HG03159 (cell line): ENCODE measurements at regions not wholly inside any gene's neighbourhood (a gene's known extent, or its start where the extent isn't known, plus 50 kb on each side); places are given as distances from the start of the nearest gene placed in this dataset.
A peak's percentile ranks its signal among the peaks of the same experiment; 100 is the strongest.
"Not testable (repeated sequence)": the region's sequence is repeated elsewhere in the genome, so short reads cannot be mapped to it uniquely, and the experiment has no call there.

Source experiments
- ATAC-seq: cut with Tn5 transposase; IDR thresholded peaks from one replicate; pipeline ENCODE4 v1.9.1; 2021; ENCODE audit warnings: mild to moderate bottlenecking, moderate library complexity; ENCODE audit not compliant: unreplicated experiment

- ATAC-seq: no peak
Measured at GRCh38 chr12:83432176-83432719, 745.5 kb downstream of the TMTC2 start.

- not testable (repeated sequence) for ATAC-seq
Measured at GRCh38 chr12:83427586-83428136, 741.0 kb downstream of the TMTC2 start.

- ATAC-seq: no peak
Measured at GRCh38 chr12:83414981-83415380, 728.3 kb downstream of the TMTC2 start.

GRCh38 chr12:83408851-83409250 is 722.1 kb downstream of the TMTC2 start:
- ATAC-seq: no peak

GRCh38 chr12:83408146-83408545 is 721.4 kb downstream of the TMTC2 start:
- ATAC-seq: no peak

- ATAC-seq: no peak
Measured at GRCh38 chr12:83404521-83404920, 717.8 kb downstream of the TMTC2 start.

- no peak for ATAC-seq
Measured at GRCh38 chr12:83390186-83390585, 703.5 kb downstream of the TMTC2 start.

GRCh38 chr12:83389237-83389996 is 702.7 kb downstream of the TMTC2 start:
- ATAC-seq: no peak

GRCh38 chr12:83388551-83388950 is 701.8 kb downstream of the TMTC2 start:
- peak; percentile 50 for ATAC-seq

GRCh38 chr12:83386527-83387264 is 700.0 kb downstream of the TMTC2 start:
- ATAC-seq: no peak

GRCh38 chr12:83378186-83378727 is 691.6 kb downstream of the TMTC2 start:
- ATAC-seq: no peak

GRCh38 chr12:83365317-83365716 is 678.6 kb downstream of the TMTC2 start:
- ATAC-seq: no peak

GRCh38 chr12:83361475-83361874 is 674.8 kb downstream of the TMTC2 start:
- ATAC-seq: no peak

- no peak for ATAC-seq
Measured at GRCh38 chr12:83361071-83361470, 674.4 kb downstream of the TMTC2 start.

GRCh38 chr12:83349907-83350611 is 663.4 kb downstream of the TMTC2 start:
- no peak for ATAC-seq

GRCh38 chr12:83346333-83346732 is 659.6 kb downstream of the TMTC2 start:
- ATAC-seq: no peak

GRCh38 chr12:83343767-83344166 is 657.1 kb downstream of the TMTC2 start:
- no peak for ATAC-seq

- no peak for ATAC-seq
Measured at GRCh38 chr12:83335748-83336147, 649.0 kb downstream of the TMTC2 start.

- ATAC-seq: no peak
Measured at GRCh38 chr12:83326666-83327065, 640.0 kb downstream of the TMTC2 start.

GRCh38 chr12:83323866-83324265 is 637.2 kb downstream of the TMTC2 start:
- no peak for ATAC-seq

GRCh38 chr12:83322809-83323208 is 636.1 kb downstream of the TMTC2 start:
- no peak for ATAC-seq
